SK-N-SH (cell line): ENCODE measurements at regions not wholly inside any gene's neighbourhood (a gene's known extent, or its start where the extent isn't known, plus 50 kb on each side); places are given as distances from the start of the nearest gene placed in this dataset.

ENCODE experiments used
- CTCF ChIA-PET: fragments of 300-600, 350-600 bp; formaldehyde crosslinking; extraction: SDS; loops from one replicate; lab custom pipeline; 2021; lab: Yijun Ruan, JAX
- POLR2A ChIA-PET: fragments of 350-600 bp; sonication (Branson Sonifier 250); formaldehyde crosslinking; extraction: SDS; loops from one replicate; lab custom pipeline; 2020; ENCODE audit warnings: antibody characterized with exemption, inconsistent platforms; lab: Yijun Ruan, JAX
- DNase-seq: peaks from one replicate; pipeline ENCODE4 v3.0.0; 2012
- H2AFZ ChIP-seq: fragments of 200-600 bp; sonication (generic); 2 replicates; pipeline ENCODE4 v1.8.1; 2016; ENCODE audit warnings: antibody characterized with exemption, mild to moderate bottlenecking, low read depth
- H3F3A ChIP-seq: fragments of 200-600 bp; sonication (generic); replicated peaks from 2 replicates; pipeline ENCODE3; 2016; ENCODE audit warnings: antibody characterized with exemption, mild to moderate bottlenecking; ENCODE audit not compliant: insufficient read depth
- H3K27ac ChIP-seq, 2 experiments: fragments of 200-500 bp in 1 of 2; fragments of 200-600 bp in 1 of 2; sonication (Bioruptor generic) in 1 of 2; sonication (generic), shearing (Covaris generic) in 1 of 2; 2 replicates each; pipeline versions ENCODE4 v1.5.1 to v1.6.1; 2014 to 2016; ENCODE audit warnings: low read depth in 2 of 2, inconsistent platforms in 1 of 2, low read length in 1 of 2, mild to moderate bottlenecking in 1 of 2, mixed read lengths in 1 of 2
- H3K27me3 ChIP-seq: fragments of 200-600 bp; sonication (generic), shearing (Covaris generic); 2 replicates; pipeline ENCODE4 v1.6.1; 2016; ENCODE audit warnings: mixed run types; ENCODE audit not compliant: insufficient read depth
- H3K36me3 ChIP-seq, 2 experiments: fragments of 200-500 bp in 1 of 2; fragments of 200-600 bp in 1 of 2; sonication (Bioruptor generic) in 1 of 2; sonication (generic) in 1 of 2; replicated peaks in 1 of 2; 2 replicates each; pipeline versions ENCODE3 to v1.5.1; 2014 to 2016; ENCODE audit warnings: low read length in 1 of 2, mild to moderate bottlenecking in 1 of 2; ENCODE audit not compliant: insufficient read depth in 2 of 2, control insufficient read depth in 1 of 2
- H3K4me1 ChIP-seq, 2 experiments: fragments of 200-500 bp in 1 of 2; fragments of 200-600 bp in 1 of 2; sonication (Bioruptor generic) in 1 of 2; sonication (generic), shearing (Covaris generic) in 1 of 2; 2 replicates each; pipeline versions ENCODE4 v1.5.1 to v1.6.1; 2014 to 2016; ENCODE audit warnings: low read depth in 1 of 2, low read length in 1 of 2, mixed run types in 1 of 2; ENCODE audit not compliant: insufficient read depth in 2 of 2, control insufficient read depth in 1 of 2
- H3K4me2 ChIP-seq: fragments of 200-600 bp; sonication (generic), shearing (Covaris generic); 2 replicates; pipeline ENCODE4 v1.6.1; 2017; ENCODE audit warnings: mixed run types
- H3K4me3 ChIP-seq, 2 experiments: fragments of 200-500 bp in 1 of 2; fragments of 200-600 bp in 1 of 2; sonication (Bioruptor generic) in 1 of 2; sonication (generic), shearing (Covaris generic) in 1 of 2; 2 replicates each; pipeline versions ENCODE4 v1.5.1 to v1.8.1; 2014 to 2016; ENCODE audit warnings: low read depth in 2 of 2, inconsistent platforms in 1 of 2, low read length in 1 of 2, mild to moderate bottlenecking in 1 of 2, mixed read lengths in 1 of 2, moderate library complexity in 1 of 2
- H3K79me2 ChIP-seq: fragments of 200-600 bp; sonication (generic); 2 replicates; pipeline ENCODE4 v1.8.1; 2017; ENCODE audit warnings: mild to moderate bottlenecking; ENCODE audit not compliant: insufficient read depth
- H3K9ac ChIP-seq: fragments of 200-600 bp; sonication (generic); 2 replicates; pipeline ENCODE4 v1.6.1; 2017; ENCODE audit warnings: mixed run types
- H3K9me2 ChIP-seq: fragments of 200-600 bp; sonication (generic); 2 replicates; pipeline ENCODE4 v1.6.1; 2017; ENCODE audit warnings: mixed run types
- H3K9me3 ChIP-seq: fragments of 200-600 bp; sonication (generic); 2 replicates; pipeline ENCODE4 v1.6.1; 2017; ENCODE audit warnings: mixed run types, mild to moderate bottlenecking, moderate library complexity
- H4K20me1 ChIP-seq: fragments of 200-600 bp; sonication (generic); 2 replicates; pipeline ENCODE4 v1.6.1; 2017; ENCODE audit warnings: mild to moderate bottlenecking, mixed run types; ENCODE audit not compliant: insufficient read depth
- CHD2 ChIP-seq: fragments of 150-350 bp; IDR thresholded peaks from 2 replicates; pipeline ENCODE4 v1.6.1; 2018; ENCODE audit warnings: low read length; ENCODE audit not compliant: partially characterized antibody
- CTCF ChIP-seq: fragments of 200-600 bp; sonication (generic); IDR thresholded peaks from 2 replicates; pipeline ENCODE4 v1.6.1; 2017; ENCODE audit warnings: antibody characterized with exemption, mild to moderate bottlenecking, moderate library complexity
- FOXJ3 ChIP-seq: sonication (generic); formaldehyde crosslinking; IDR thresholded peaks from 2 replicates; pipeline ENCODE4 v1.5.1; 2020; ENCODE audit warnings: mild to moderate bottlenecking, missing genetic modification reagents
- IRF3 ChIP-seq: fragments of 150-350 bp; IDR thresholded peaks from 2 replicates; pipeline ENCODE4 v1.6.1; 2016; ENCODE audit warnings: mild to moderate bottlenecking, low read depth, low read length
- JUND ChIP-seq: IDR thresholded peaks from 2 replicates; pipeline ENCODE4 v1.4.0; 2012
- MAX ChIP-seq: IDR thresholded peaks from 2 replicates; pipeline ENCODE4 v1.4.0; 2012; ENCODE audit warnings: low read depth
- NFIC ChIP-seq: IDR thresholded peaks from 2 replicates; pipeline ENCODE4 v1.4.0; 2012; ENCODE audit warnings: borderline replicate concordance
- RAD21 ChIP-seq: IDR thresholded peaks from 2 replicates; pipeline ENCODE4 v1.6.1; 2012; ENCODE audit warnings: mild to moderate bottlenecking, low read length
- RCOR1 ChIP-seq: fragments of 150-350 bp; IDR thresholded peaks from 2 replicates; pipeline ENCODE4 v1.6.1; 2017; ENCODE audit warnings: antibody characterized with exemption, low read length
- REST ChIP-seq: IDR thresholded peaks from 2 replicates; pipeline ENCODE4 v1.6.1; 2012; ENCODE audit warnings: mild to moderate bottlenecking, low read depth, low read length, moderate library complexity
- RFX5 ChIP-seq: IDR thresholded peaks from 2 replicates; pipeline ENCODE4 v1.6.1; 2012; ENCODE audit warnings: mild to moderate bottlenecking, improper control_type of control experiment, low read length
- SMC3 ChIP-seq: IDR thresholded peaks from 2 replicates; pipeline ENCODE4 v1.6.1; 2012; ENCODE audit warnings: low read depth, low read length, improper control_type of control experiment
- TAF1 ChIP-seq: IDR thresholded peaks from 2 replicates; pipeline ENCODE4 v1.6.1; 2012; ENCODE audit warnings: low read depth, mild to moderate bottlenecking, low read length, moderate library complexity, borderline replicate concordance
- TEAD4 ChIP-seq: IDR thresholded peaks from 2 replicates; pipeline ENCODE4 v1.4.0; 2012; ENCODE audit warnings: mild to moderate bottlenecking, borderline replicate concordance; ENCODE audit not compliant: insufficient read depth
- YY1 ChIP-seq: IDR thresholded peaks from 2 replicates; pipeline ENCODE4 v1.4.0; 2012; ENCODE audit warnings: low read depth, mild to moderate bottlenecking
- WGBS: methylation state at CpG from one replicate; pipeline ENCODE4 v1.1.6; 2017; ENCODE audit warnings: low lambda C conversion rate; 5-methylcytosine and 5-hydroxymethylcytosine counted together

- no peaks in the 10 kb centered on the region for H3K79me2 ChIP-seq
- ChIA-PET POLR2A (no interaction called here), CTCF (no interaction called here)
- no peaks in the 10 kb centered on the region for H4K20me1 ChIP-seq
- 32% methylated on average over 5 of the region's 5 CpGs for WGBS
- H3K27me3 ChIP-seq = no peaks in the 10 kb centered on the region
- no peaks in the 10 kb centered on the region for H3K9me3 ChIP-seq
- no peaks in the 10 kb centered on the region for H3K4me1 ChIP-seq
- TF ChIP-seq TAF1 = no peak
- no peak for TF ChIP-seq REST
- no peak for TF ChIP-seq RAD21
- no peak for TF ChIP-seq FOXJ3 (CRISPR knock-in tag)
- no peak for TF ChIP-seq TEAD4
- no peak for TF ChIP-seq CHD2
- no peak for TF ChIP-seq MAX
- TF ChIP-seq SMC3 = no peak
- no peak for TF ChIP-seq CTCF
- TF ChIP-seq NFIC = no peak
- TF ChIP-seq JUND = no peak
- no peak overlapping the region for H3K9ac ChIP-seq
- DNase-seq = no peak
- no peaks in the 10 kb centered on the region for H3K36me3 ChIP-seq
- no peaks in the 10 kb centered on the region for H3K9me2 ChIP-seq
- H3K4me3 ChIP-seq = no peak overlapping the region
- no peak overlapping the region for H2AFZ ChIP-seq
- no peaks in the 10 kb centered on the region for H3F3A ChIP-seq
- H3K27ac ChIP-seq = no peak overlapping the region
- H3K4me2 ChIP-seq = no peak overlapping the region
Observed at GRCh38 chr2:126238251-126238650, 417.7 kb upstream of the GYPC start.

- no peak overlapping the region for H2AFZ ChIP-seq
- H3K79me2 ChIP-seq = no peaks in the 10 kb centered on the region
- H3F3A ChIP-seq = no peaks in the 10 kb centered on the region
- no peaks in the 10 kb centered on the region for H3K36me3 ChIP-seq
- no peak overlapping the region for H3K4me2 ChIP-seq
- no peak overlapping the region for H3K9ac ChIP-seq
- DNase-seq = no peak
- H3K9me2 ChIP-seq = no peaks in the 10 kb centered on the region
- TF ChIP-seq RFX5 = no peak
- no peak for TF ChIP-seq IRF3
- TF ChIP-seq RCOR1 = no peak
- TF ChIP-seq YY1 = no peak
- no peaks in the 10 kb centered on the region for H3K27me3 ChIP-seq
- WGBS = 4% methylated on average over 5 of the region's 5 CpGs
- CTCF ChIA-PET = interaction anchor here (0.9 kb wide), 1 partner anchor 12 kb away, joined by 3 read pairs; no protein-coding TSS in a partner anchor
- POLR2A ChIA-PET = no interaction called here
- H4K20me1 ChIP-seq = no peaks in the 10 kb centered on the region
- H3K9me3 ChIP-seq = no peaks in the 10 kb centered on the region
- no peak overlapping the region for H3K4me3 ChIP-seq
- no peak overlapping the region for H3K27ac ChIP-seq
- H3K4me1 ChIP-seq = no peaks in the 10 kb centered on the region
Observed at GRCh38 chr2:126239320-126239955, 416.5 kb upstream of the GYPC start.
